Stimulated activated CD8-positive, alpha-beta memory T cell treated with anti-CD3 and anti-CD28 coated beads, Interleukin-15, amount 100 ng/mL, for 24 hours (primary cell): ENCODE measurements at regions not wholly inside any gene's neighbourhood (a gene's known extent, or its start where the extent isn't known, plus 50 kb on each side); places are given as distances from the start of the nearest gene placed in this dataset.
"Not testable (repeated sequence)": the region's sequence is repeated elsewhere in the genome, so short reads cannot be mapped to it uniquely, and the experiment has no call there.

Source experiments
- DNase-seq: peaks from one replicate; pipeline ENCODE4 v3.0.0-alpha.2; 2020; ENCODE audit warnings: low read depth

- DNase-seq: no peak
Observed at GRCh38 chr4:164210377-164210776, 543.6 kb upstream of the SMIM31 start.

GRCh38 chr4:164212134-164212533 is 541.8 kb upstream of the SMIM31 start:
- no peak for DNase-seq

GRCh38 chr4:164212714-164213113 is 541.2 kb upstream of the SMIM31 start:
- no peak for DNase-seq

GRCh38 chr4:164215113-164215741 is 538.7 kb upstream of the SMIM31 start:
- no peak for DNase-seq

GRCh38 chr4:164221631-164222030 is 532.3 kb upstream of the SMIM31 start:
- DNase-seq: no peak

- DNase-seq: no peak
Observed at GRCh38 chr4:164224871-164225270, 529.1 kb upstream of the SMIM31 start.

GRCh38 chr4:164229255-164229654 is 524.7 kb upstream of the SMIM31 start:
- DNase-seq: no peak

GRCh38 chr4:164239433-164239832 is 514.5 kb upstream of the SMIM31 start:
- no peak for DNase-seq

- DNase-seq: no peak
Observed at GRCh38 chr4:164239976-164240375, 514.0 kb upstream of the SMIM31 start.

- DNase-seq: no peak
Observed at GRCh38 chr4:164251257-164251656, 502.7 kb upstream of the SMIM31 start.

GRCh38 chr4:164252286-164252685 is 501.6 kb upstream of the SMIM31 start:
- no peak for DNase-seq

GRCh38 chr4:164261831-164262230 is 492.1 kb upstream of the SMIM31 start:
- DNase-seq: no peak

- DNase-seq: not testable (repeated sequence)
Observed at GRCh38 chr4:164262508-164262907, 491.4 kb upstream of the SMIM31 start.

- not testable (repeated sequence) for DNase-seq
Observed at GRCh38 chr4:164277414-164277813, 476.5 kb upstream of the SMIM31 start.

- DNase-seq: no peak
Observed at GRCh38 chr4:164287173-164287572, 466.8 kb upstream of the SMIM31 start.

GRCh38 chr4:164288578-164288977 is 465.4 kb upstream of the SMIM31 start:
- no peak for DNase-seq

- no peak for DNase-seq
Observed at GRCh38 chr4:164293203-164293602, 460.7 kb upstream of the SMIM31 start.

- no peak for DNase-seq
Observed at GRCh38 chr4:164293743-164294142, 460.2 kb upstream of the SMIM31 start.

- no peak for DNase-seq
Observed at GRCh38 chr4:164301430-164301829, 452.5 kb upstream of the SMIM31 start.

- no peak for DNase-seq
Observed at GRCh38 chr4:164304101-164304639, 449.8 kb upstream of the SMIM31 start.

- no peak for DNase-seq
Observed at GRCh38 chr4:164304861-164305260, 449.1 kb upstream of the SMIM31 start.

- no peak for DNase-seq
Observed at GRCh38 chr4:164307262-164307661, 446.7 kb upstream of the SMIM31 start.

- DNase-seq: no peak
Observed at GRCh38 chr4:164312671-164313070, 441.3 kb upstream of the SMIM31 start.

GRCh38 chr4:164313853-164314252 is 440.1 kb upstream of the SMIM31 start:
- no peak for DNase-seq
